PC-9 (cell line): ENCODE measurements at regions not wholly inside any gene's neighbourhood (a gene's known extent, or its start where the extent isn't known, plus 50 kb on each side); places are given as distances from the start of the nearest gene placed in this dataset.

Experiments used
- BruUV-seq: library from RNA; stranded (reverse); fragments of 400-500 nt; replicated peaks from 2 replicates; lab custom pipeline; 2021; lab: Mats Ljungman, UMichigan
- CTCF ChIA-PET: fragments of 300-600 bp; sonication (Branson Sonifier 250); formaldehyde crosslinking; loops from one replicate; lab custom pipeline; 2022; ENCODE audit warnings: antibody characterized with exemption; lab: Charles Lee
- POLR2A ChIA-PET: fragments of 300-600 bp; sonication (Branson Sonifier 250); formaldehyde crosslinking; loops from one replicate; lab custom pipeline; 2022; ENCODE audit warnings: antibody characterized with exemption; ENCODE audit not compliant: unreplicated experiment; lab: Charles Lee
- DNase-seq, 2 experiments: peaks; one replicate each; pipeline versions ENCODE4 v3.0.0 to v3.0.0-alpha.2; 2015 to 2022; ENCODE audit warnings: mixed read lengths in 1 of 2
- H2AFZ ChIP-seq: fragments of 200-600 bp; sonication (generic); 2 replicates; pipeline ENCODE4 v1.8.1; 2017; ENCODE audit warnings: antibody characterized with exemption
- H3F3A ChIP-seq: fragments of 200-600 bp; sonication (generic); 2 replicates; pipeline ENCODE4 v1.8.1; 2017; ENCODE audit warnings: antibody characterized with exemption, mild to moderate bottlenecking, low read depth; ENCODE audit not compliant: insufficient read depth
- H3K27ac ChIP-seq: fragments of 200-600 bp; sonication (generic); 2 replicates; pipeline ENCODE4 v1.6.1; 2016; ENCODE audit warnings: mixed run types
- H3K27me3 ChIP-seq: fragments of 200-600 bp; sonication (generic); 2 replicates; pipeline ENCODE4 v1.6.1; 2016; ENCODE audit warnings: low read depth, mixed run types; ENCODE audit not compliant: insufficient read depth
- H3K36me3 ChIP-seq: fragments of 200-600 bp; sonication (generic); 2 replicates; pipeline ENCODE4 v1.6.1; 2016; ENCODE audit warnings: low read depth, mixed run types
- H3K4me1 ChIP-seq: fragments of 200-600 bp; sonication (generic); replicated peaks from 2 replicates; pipeline ENCODE4 v1.6.1; 2016; ENCODE audit warnings: mixed run types; ENCODE audit not compliant: insufficient read depth
- H3K4me2 ChIP-seq: fragments of 200-600 bp; sonication (generic); 2 replicates; pipeline ENCODE4 v1.6.1; 2017; ENCODE audit warnings: mixed run types
- H3K4me3 ChIP-seq: fragments of 200-600 bp; sonication (generic); 2 replicates; pipeline ENCODE4 v1.6.1; 2016; ENCODE audit warnings: mixed run types
- H3K79me2 ChIP-seq: fragments of 200-600 bp; sonication (generic); 2 replicates; pipeline ENCODE4 v1.6.1; 2017; ENCODE audit warnings: low read depth, mixed run types
- H3K9me2 ChIP-seq: fragments of 200-600 bp; sonication (generic); 2 replicates; pipeline ENCODE4 v1.8.1; 2017; ENCODE audit warnings: mild to moderate bottlenecking; ENCODE audit not compliant: insufficient read depth
- H3K9me3 ChIP-seq: fragments of 200-600 bp; sonication (generic); 2 replicates; pipeline ENCODE4 v1.8.1; 2016; ENCODE audit warnings: low read depth; ENCODE audit not compliant: insufficient read depth
- H4K20me1 ChIP-seq: fragments of 200-600 bp; sonication (generic); 2 replicates; pipeline ENCODE4 v1.8.1; 2017; ENCODE audit not compliant: insufficient read depth
- CTCF ChIP-seq: fragments of 200-600 bp; sonication (generic); conservative IDR thresholded peaks from 2 replicates; pipeline ENCODE4 v1.6.1; 2017; ENCODE audit warnings: mixed run types, antibody characterized with exemption, mild to moderate bottlenecking, moderate library complexity
- EZH2 ChIP-seq: fragments of 200-600 bp; sonication (generic); IDR thresholded peaks from 2 replicates; pipeline ENCODE4 v1.8.0; 2017; ENCODE audit warnings: antibody characterized with exemption, low read depth
- intact Hi-C: fragments of 100-400 bp; cut with micrococcal nuclease; formaldehyde crosslinking; loops from one replicate; pipeline ENCODE4 v1.10.0; 2022; ENCODE audit not compliant: unreplicated experiment

- Histone ChIP-seq H3K4me1 (no peaks in the 10 kb centered on the region), H3K9me2 (no peaks in the 10 kb centered on the region), H3K4me2 (no peak overlapping the region), H3F3A (peaks cover 5% of the 10 kb centered on the region), H4K20me1 (no peaks in the 10 kb centered on the region), H3K79me2 (no peaks in the 10 kb centered on the region), H3K9me3 (peaks cover 5% of the 10 kb centered on the region), H3K4me3 (no peak overlapping the region), H3K27me3 (peaks cover 81% of the 10 kb centered on the region), H2AFZ (no peak overlapping the region), H3K27ac (no peak overlapping the region), H3K36me3 (no peaks in the 10 kb centered on the region)
- no peak for DNase-seq
- CTCF ChIA-PET: no interaction called here
- POLR2A ChIA-PET: no interaction called here
- no peak for TF ChIP-seq EZH2
- no peak for TF ChIP-seq CTCF
- intact Hi-C loops: no loop called here
- no TSS peak for BruUV-seq
These were observed 434.1 kb downstream of the BRD1 start for GRCh38 chr22:49393526-49393925.

DNA sequence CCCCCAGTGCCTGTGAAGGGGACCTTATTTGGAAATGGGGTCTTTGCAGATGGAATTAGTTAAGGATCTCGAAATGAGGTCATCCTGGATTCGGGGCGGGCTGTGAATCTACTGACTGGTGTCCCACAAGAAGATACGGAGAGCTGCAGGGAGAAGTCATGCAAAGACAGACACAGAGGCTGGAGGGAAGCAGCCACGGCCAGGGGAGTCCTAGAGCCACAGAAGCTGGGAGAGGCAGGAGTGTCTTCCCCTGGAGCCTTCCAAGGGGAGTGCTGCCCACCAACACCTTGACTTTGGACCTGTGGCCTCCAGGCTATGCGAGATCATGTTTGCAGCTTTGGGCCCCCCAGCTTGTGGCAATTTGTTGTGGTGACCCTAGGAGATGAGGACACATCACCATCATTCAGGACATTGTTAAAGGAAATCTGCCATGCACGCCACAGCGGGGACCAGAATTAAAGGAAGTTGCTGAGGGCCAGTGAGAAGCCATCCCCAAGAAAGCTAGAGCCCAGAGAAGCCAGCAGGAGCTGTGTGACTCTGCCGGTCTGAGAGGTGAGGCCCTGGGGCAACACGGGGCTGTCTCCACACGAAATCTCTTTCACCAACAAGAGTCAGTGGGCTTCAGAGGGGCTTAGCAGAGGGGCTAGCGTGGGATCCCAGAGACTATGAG lies 434.7 kb downstream of the BRD1 start:
- ChIA-PET CTCF (no interaction called here), POLR2A (no interaction called here)
- no peak for DNase-seq
- BruUV-seq: no TSS peak
- no peak overlapping the region for H3K27ac ChIP-seq
- H3K9me2 ChIP-seq: no peaks in the 10 kb centered on the region
- no peak overlapping the region for H3K4me3 ChIP-seq
- peaks cover 7% of the 10 kb centered on the region for H3K9me3 ChIP-seq
- intact Hi-C loops: no loop called here
- peaks cover 75% of the 10 kb centered on the region for H3K27me3 ChIP-seq
- TF ChIP-seq CTCF (no peak), EZH2 (no peak)
- no peak overlapping the region for H2AFZ ChIP-seq
- H3K79me2 ChIP-seq: no peaks in the 10 kb centered on the region
- no peak overlapping the region for H3K4me2 ChIP-seq
- H3F3A ChIP-seq: peaks cover 9% of the 10 kb centered on the region
- no peaks in the 10 kb centered on the region for H3K36me3 ChIP-seq
- H4K20me1 ChIP-seq: no peaks in the 10 kb centered on the region
- no peaks in the 10 kb centered on the region for H3K4me1 ChIP-seq

GRCh38 chr22:49392247-49392646 lies 435.4 kb downstream of the BRD1 start:
- Histone ChIP-seq H3K4me1 (no peaks in the 10 kb centered on the region), H3K4me2 (no peak overlapping the region), H3K36me3 (no peaks in the 10 kb centered on the region), H3F3A (peaks cover 9% of the 10 kb centered on the region), H3K27ac (no peak overlapping the region), H3K27me3 (peaks cover 68% of the 10 kb centered on the region), H3K79me2 (no peaks in the 10 kb centered on the region), H3K9me3 (peaks cover 7% of the 10 kb centered on the region), H3K9me2 (no peaks in the 10 kb centered on the region), H3K4me3 (no peak overlapping the region), H4K20me1 (no peaks in the 10 kb centered on the region), H2AFZ (no peak overlapping the region)
- ChIA-PET POLR2A (no interaction called here), CTCF (no interaction called here)
- no peak for DNase-seq
- intact Hi-C loops: no loop called here
- no peak for TF ChIP-seq EZH2
- TF ChIP-seq CTCF: no peak
- no TSS peak for BruUV-seq
